DOHH2 (cell line): ENCODE measurements at regions not wholly inside any gene's neighbourhood (a gene's known extent, or its start where the extent isn't known, plus 50 kb on each side); places are given as distances from the start of the nearest gene placed in this dataset.

Experiments used
- H3F3A ChIP-seq: fragments of 200-600 bp; sonication (generic), shearing (Covaris generic); 2 replicates; pipeline ENCODE4 v1.6.0; 2016; ENCODE audit warnings: antibody characterized with exemption, mild to moderate bottlenecking; ENCODE audit not compliant: control insufficient read depth, insufficient read depth
- H3K27ac ChIP-seq: fragments of 200-600 bp; sonication (generic); 2 replicates; pipeline ENCODE4 v1.5.1; 2014; ENCODE audit warnings: low read depth, mild to moderate bottlenecking, low read length, moderate library complexity
- H3K27me3 ChIP-seq: fragments of 200-600 bp; sonication (generic); 2 replicates; pipeline ENCODE4 v1.6.1; 2014; ENCODE audit warnings: mild to moderate bottlenecking, low read length, mixed read lengths; ENCODE audit not compliant: control insufficient read depth
- H3K36me3 ChIP-seq: fragments of 200-600 bp; sonication (generic); 2 replicates; pipeline ENCODE4 v1.6.1; 2014; ENCODE audit warnings: mild to moderate bottlenecking, low read length, moderate library complexity, mixed read lengths; ENCODE audit not compliant: control insufficient read depth
- H3K4me1 ChIP-seq: fragments of 200-600 bp; sonication (generic); 2 replicates; pipeline ENCODE4 v1.6.1; 2014; ENCODE audit warnings: mild to moderate bottlenecking, low read length, mixed read lengths; ENCODE audit not compliant: control insufficient read depth
- H3K4me2 ChIP-seq: fragments of 200-600 bp; sonication (generic); 2 replicates; pipeline ENCODE4 v1.6.0; 2014; ENCODE audit warnings: mild to moderate bottlenecking, low read length, moderate library complexity
- H3K4me3 ChIP-seq: fragments of 200-600 bp; sonication (generic); 2 replicates; pipeline ENCODE4 v1.5.1; 2014; ENCODE audit warnings: mild to moderate bottlenecking, low read length, mixed read lengths
- H3K79me2 ChIP-seq: fragments of 200-600 bp; sonication (generic); 2 replicates; pipeline ENCODE4 v1.6.1; 2014; ENCODE audit warnings: mild to moderate bottlenecking, low read length, mixed read lengths; ENCODE audit not compliant: control insufficient read depth
- H3K9me2 ChIP-seq: fragments of 200-600 bp; sonication (generic); replicated peaks from 2 replicates; pipeline ENCODE4 v1.6.1; 2014; ENCODE audit warnings: mild to moderate bottlenecking, low read length, mixed read lengths; ENCODE audit not compliant: control insufficient read depth
- H3K9me3 ChIP-seq: fragments of 200-600 bp; sonication (generic); 2 replicates; pipeline ENCODE4 v1.6.1; 2014; ENCODE audit warnings: antibody characterized with exemption, low read length, mixed read lengths; ENCODE audit not compliant: control insufficient read depth, insufficient read depth
- H4K20me1 ChIP-seq: fragments of 200-600 bp; sonication (generic); 2 replicates; pipeline ENCODE4 v1.6.0; 2014; ENCODE audit warnings: low read depth, mild to moderate bottlenecking, antibody characterized with exemption, low read length, moderate library complexity; ENCODE audit not compliant: control insufficient read depth, insufficient read depth
- CTCF ChIP-seq: fragments of 200-600 bp; sonication (generic); IDR thresholded peaks from one replicate; pipeline ENCODE4 v1.5.1; 2014; ENCODE audit warnings: antibody characterized with exemption, mild to moderate bottlenecking, low read depth, low read length; ENCODE audit not compliant: poor library complexity, severe bottlenecking
- EZH2phosphoT487 ChIP-seq: fragments of 200-600 bp; sonication (generic); IDR thresholded peaks from 2 replicates; pipeline ENCODE4 v1.6.1; 2017; ENCODE audit warnings: borderline replicate concordance, mild to moderate bottlenecking, antibody characterized with exemption, low read length, moderate library complexity, mixed read lengths

- Histone ChIP-seq H3K9me3 (no peaks in the 10 kb centered on the region; the same call in 1 of the 2 replicates), H3K27ac (no peak overlapping the region), H4K20me1 (no peaks in the 10 kb centered on the region), H3K36me3 (no peaks in the 10 kb centered on the region), H3K9me2 (no peaks in the 10 kb centered on the region), H3K4me2 (no peak overlapping the region), H3F3A (no peaks in the 10 kb centered on the region), H3K4me3 (no peak overlapping the region), H3K79me2 (no peaks in the 10 kb centered on the region), H3K27me3 (no peaks in the 10 kb centered on the region), H3K4me1 (no peaks in the 10 kb centered on the region)
- TF ChIP-seq EZH2phosphoT487 (no peak), CTCF (no peak)
Observed at GRCh38 chr21:22174746-22175145, 1176.5 kb downstream of the NCAM2 start.

- Histone ChIP-seq H3K27ac (no peak overlapping the region), H3K9me3 (peaks cover 3% of the 10 kb centered on the region; the same call in 1 of the 2 replicates), H3K9me2 (no peaks in the 10 kb centered on the region), H4K20me1 (no peaks in the 10 kb centered on the region), H3K4me3 (no peak overlapping the region), H3K79me2 (no peaks in the 10 kb centered on the region), H3K4me1 (no peaks in the 10 kb centered on the region), H3K36me3 (no peaks in the 10 kb centered on the region), H3F3A (no peaks in the 10 kb centered on the region), H3K27me3 (no peaks in the 10 kb centered on the region), H3K4me2 (no peak overlapping the region)
- no peak for TF ChIP-seq EZH2phosphoT487
- TF ChIP-seq CTCF, result no peak
Observed at GRCh38 chr21:22189278-22189677, 1191.1 kb downstream of the NCAM2 start.

GRCh38 chr21:22191581-22191980 is 1193.4 kb downstream of the NCAM2 start:
- Histone ChIP-seq H3K9me2 (no peaks in the 10 kb centered on the region), H4K20me1 (no peaks in the 10 kb centered on the region), H3K79me2 (no peaks in the 10 kb centered on the region), H3F3A (no peaks in the 10 kb centered on the region), H3K9me3 (peaks cover 3% of the 10 kb centered on the region; the same call in 1 of the 2 replicates), H3K4me3 (no peak overlapping the region), H3K4me2 (no peak overlapping the region), H3K36me3 (no peaks in the 10 kb centered on the region), H3K27ac (no peak overlapping the region), H3K27me3 (no peaks in the 10 kb centered on the region), H3K4me1 (no peaks in the 10 kb centered on the region)
- no peak for TF ChIP-seq CTCF
- TF ChIP-seq EZH2phosphoT487, result no peak
